C4-2B (cell line): ENCODE measurements at regions not wholly inside any gene's neighbourhood (a gene's known extent, or its start where the extent isn't known, plus 50 kb on each side); places are given as distances from the start of the nearest gene placed in this dataset.

Source experiments
- H3K27ac ChIP-seq: fragments of 450-650 bp; 2 replicates; pipeline ENCODE4 v1.5.1; 2017
- CTCF ChIP-seq: fragments of 450-650 bp; conservative IDR thresholded peaks from 2 replicates; pipeline ENCODE4 v1.5.1; 2017; ENCODE audit warnings: mild to moderate bottlenecking
- ZFX ChIP-seq: fragments of 450-650 bp; IDR thresholded peaks from 2 replicates; pipeline ENCODE4 v1.6.1; 2017

GRCh38 chr3:35968043-35968622 lies 328.8 kb downstream of the ARPP21 start:
- no peak for TF ChIP-seq CTCF
- no peak for TF ChIP-seq ZFX
- no peak overlapping the region for H3K27ac ChIP-seq

GRCh38 chr3:35969406-35969805 lies 330.1 kb downstream of the ARPP21 start:
- H3K27ac ChIP-seq: no peak overlapping the region
- TF ChIP-seq CTCF: no peak
- no peak for TF ChIP-seq ZFX

GRCh38 chr3:35970793-35971192 lies 331.5 kb downstream of the ARPP21 start:
- no peak overlapping the region for H3K27ac ChIP-seq
- TF ChIP-seq CTCF (no peak), ZFX (no peak)

- no peak overlapping the region for H3K27ac ChIP-seq
Observed at GRCh38 chr3:35971686-35972085, 332.4 kb downstream of the ARPP21 start.

GRCh38 chr3:35974872-35975271 lies 335.5 kb downstream of the ARPP21 start:
- TF ChIP-seq CTCF (no peak), ZFX (no peak)
- no peak overlapping the region for H3K27ac ChIP-seq

More at GRCh38 chr3:35971686-35972085, 332.4 kb downstream of the ARPP21 start:
- TF ChIP-seq ZFX (no peak), CTCF (no peak)

- no peak overlapping the region for H3K27ac ChIP-seq
- TF ChIP-seq ZFX: no peak
- no peak for TF ChIP-seq CTCF
Observed at GRCh38 chr3:35986161-35986560, 346.8 kb downstream of the ARPP21 start.

GRCh38 chr3:35987386-35987785 lies 348.1 kb downstream of the ARPP21 start:
- H3K27ac ChIP-seq: no peak overlapping the region
- TF ChIP-seq CTCF (no peak), ZFX (no peak)
